ENCODE measurements at regions not wholly inside any gene's neighbourhood (a gene's known extent, or its start where the extent isn't known, plus 50 kb on each side); places are given as distances from the start of the nearest gene placed in this dataset.

DNA sequence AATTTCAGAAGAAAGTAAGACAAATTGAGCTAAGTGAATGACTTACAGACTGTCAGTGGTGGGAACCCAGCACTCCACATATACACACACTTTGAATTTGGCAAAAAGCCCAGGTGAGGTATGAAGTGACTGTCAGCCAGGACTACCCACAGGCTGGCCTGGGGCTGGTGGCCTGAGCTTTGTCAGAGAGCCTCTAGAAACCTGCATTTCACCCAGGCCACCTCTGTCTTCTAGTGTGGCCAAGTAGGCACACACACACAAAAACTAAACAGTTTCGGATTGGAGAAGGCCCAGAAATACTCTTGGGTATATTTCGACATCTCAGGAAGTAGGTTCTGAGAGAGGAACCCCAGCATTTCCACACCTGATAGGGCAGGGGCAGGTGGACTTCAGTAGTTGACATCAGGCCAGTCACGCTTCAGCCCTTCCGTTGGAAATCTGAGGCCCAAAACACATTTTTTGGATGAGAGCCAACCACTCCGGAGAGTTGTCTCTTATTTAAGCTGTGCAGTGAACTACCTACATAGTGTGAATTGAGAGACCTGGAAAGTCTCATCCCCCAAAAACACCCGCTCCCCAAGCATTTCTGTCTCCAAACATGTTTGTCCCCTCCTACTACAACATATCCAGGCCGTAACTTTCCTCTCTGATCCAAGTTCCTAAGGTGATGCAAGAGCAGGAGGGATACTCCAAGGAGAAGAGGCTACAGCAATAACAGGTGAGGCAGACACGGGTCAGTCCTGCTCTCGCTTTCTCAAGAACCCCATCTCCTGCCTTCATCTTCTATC lies 167.2 kb upstream of the PROX1 start:
- DNase-seq (peak in 1 of 2 donors; percentile 4), ATAC-seq (peak in 3 of 8 donors; percentile 42 to 67 (median 56))
- intact Hi-C loops (cut with DNase I) = no loop called here
- TF ChIP-seq CTCF (IDR thresholded peaks at IDR 0.05) = no peak
- Histone ChIP-seq H3K4me3 (no peak overlapping the region), H3K27ac (no peak overlapping the region), H3K27me3 (peaks cover 0 to 5% (median 0%) of the 10 kb centered on the region in 7 donors), H3K4me1 (no peaks in the 10 kb centered on the region), H3K36me3 (no peaks in the 10 kb centered on the region), H3K9me3 (no peaks in the 10 kb centered on the region)
- WGBS, 2 donors = 62 to 64% methylated on average over 9 of the region's 9 CpGs

- no peaks in the 10 kb centered on the region for H3K4me1 ChIP-seq
- peaks cover 0 to 5% (median 0%) of the 10 kb centered on the region in 7 donors for H3K27me3 ChIP-seq
- DNase-seq = no peak
- no peak for ATAC-seq
- intact Hi-C loops (cut with DNase I) = no loop called here
- H3K4me3 ChIP-seq = no peak overlapping the region
- WGBS, 2 donors = 76 to 82% methylated on average over 5 of the region's 5 CpGs
- no peak for TF ChIP-seq CTCF (IDR thresholded peaks at IDR 0.05)
- no peak overlapping the region for H3K27ac ChIP-seq
- H3K36me3 ChIP-seq = no peaks in the 10 kb centered on the region
- no peaks in the 10 kb centered on the region for H3K9me3 ChIP-seq
Measured at GRCh38 chr1:213821175-213821942, 166.4 kb upstream of the PROX1 start.

GRCh38 chr1:213821943-213822334 lies 165.8 kb upstream of the PROX1 start:
- 0% methylated on average over 1 of the region's 1 CpG for WGBS, 2 donors
- H3K9me3 ChIP-seq = no peaks in the 10 kb centered on the region
- H3K27ac ChIP-seq = no peak overlapping the region
- DNase-seq (no peak), ATAC-seq (no peak)
- H3K4me3 ChIP-seq = no peak overlapping the region
- intact Hi-C loops (cut with DNase I) = no loop called here
- H3K27me3 ChIP-seq = peaks cover 0 to 5% (median 0%) of the 10 kb centered on the region in 7 donors
- no peaks in the 10 kb centered on the region for H3K4me1 ChIP-seq
- TF ChIP-seq CTCF (IDR thresholded peaks at IDR 0.05) = no peak
- no peaks in the 10 kb centered on the region for H3K36me3 ChIP-seq

DNA sequence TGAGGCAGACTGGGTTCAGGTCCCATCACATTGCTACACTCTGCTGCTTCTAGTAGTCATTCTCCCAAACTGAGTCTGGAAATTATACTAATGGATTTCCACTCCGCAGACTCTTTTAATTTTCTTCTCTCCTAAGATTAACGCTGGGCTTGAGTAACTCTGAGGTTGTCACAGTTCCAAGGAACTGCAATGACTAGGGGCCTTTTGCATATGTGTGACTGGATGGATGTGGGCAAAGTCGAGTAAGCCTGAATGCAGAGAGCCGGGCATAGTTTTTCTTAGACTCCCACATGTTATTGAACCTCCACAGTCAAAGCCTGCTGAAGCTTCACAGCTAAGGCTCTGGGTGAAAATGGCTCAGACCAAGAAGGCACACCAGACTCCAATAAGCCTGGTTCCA lies 160.9 kb upstream of the PROX1 start:
- TF ChIP-seq CTCF (IDR thresholded peaks at IDR 0.05) = no peak
- Histone ChIP-seq H3K36me3 (no peaks in the 10 kb centered on the region), H3K4me3 (no peak overlapping the region), H3K27ac (no peak overlapping the region), H3K9me3 (peaks cover 0 to 10% (median 0%) of the 10 kb centered on the region in 11 donors), H3K27me3 (peaks cover 0 to 5% (median 0%) of the 10 kb centered on the region in 7 donors), H3K4me1 (no peaks in the 10 kb centered on the region)
- intact Hi-C loops (cut with DNase I) = no loop called here
- ATAC-seq = no peak
- DNase-seq = no peak
- WGBS, 2 donors = 90 to 91% methylated on average over 4 of the region's 4 CpGs
